HL-60 (cell line): ENCODE measurements at regions not wholly inside any gene's neighbourhood (a gene's known extent, or its start where the extent isn't known, plus 50 kb on each side); places are given as distances from the start of the nearest gene placed in this dataset.
A peak's percentile ranks its signal among the peaks of the same experiment; 100 is the strongest.

Source experiments
- DNase-seq, 2 experiments: peaks; one replicate each; pipeline ENCODE4 v3.0.0-alpha.2; 2010 to 2020; ENCODE audit warnings: low read depth in 1 of 2, low spot score in 1 of 2
- H3K27ac ChIP-seq: fragments of 250-450 bp; sonication (Bioruptor Pico); replicated peaks from 2 replicates; pipeline ENCODE4 v1.5.1; 2020; ENCODE audit warnings: mild to moderate bottlenecking, moderate library complexity
- H3K27me3 ChIP-seq: fragments of 250-450 bp; sonication (Bioruptor Pico); 2 replicates; pipeline ENCODE4 v1.5.1; 2021; ENCODE audit warnings: mild to moderate bottlenecking, moderate library complexity; ENCODE audit not compliant: insufficient read depth, poor library complexity, severe bottlenecking
- H3K4me3 ChIP-seq: replicated peaks from 2 replicates; pipeline ENCODE4 v1.5.1; 2011; ENCODE audit warnings: mild to moderate bottlenecking, control low read depth, low read length; ENCODE audit not compliant: insufficient read depth
- CTCF ChIP-seq: IDR thresholded peaks from one replicate; pipeline ENCODE4 v1.5.1; 2011; ENCODE audit warnings: low read length, control low read depth, inconsistent platforms; ENCODE audit not compliant: insufficient read depth
- GABPA ChIP-seq: IDR thresholded peaks from 2 replicates; pipeline ENCODE4 v1.6.1; 2012; ENCODE audit warnings: low read depth
- POLR2AphosphoS5 ChIP-seq: IDR thresholded peaks from 2 replicates; pipeline ENCODE4 v1.6.1; 2012; ENCODE audit warnings: low read depth
- REST ChIP-seq: IDR thresholded peaks from 2 replicates; pipeline ENCODE4 v1.6.1; 2012; ENCODE audit warnings: low read depth; ENCODE audit not compliant: insufficient replicate concordance
- SPI1 ChIP-seq: IDR thresholded peaks from 2 replicates; pipeline ENCODE4 v1.6.1; 2012; ENCODE audit warnings: low read depth, mild to moderate bottlenecking, borderline replicate concordance

- no peak for TF ChIP-seq POLR2AphosphoS5
- TF ChIP-seq REST = no peak
- peak; percentile 17; the same call in 1 of the 2 replicates for TF ChIP-seq SPI1
- H3K27me3 ChIP-seq = no peaks in the 10 kb centered on the region
- DNase-seq = no peak
- H3K27ac ChIP-seq = no peak overlapping the region
- H3K4me3 ChIP-seq = no peak overlapping the region
Measured at GRCh38 chr4:121242188-121242750, 78.1 kb upstream of the TNIP3 start.

- H3K4me3 ChIP-seq = no peak overlapping the region
- no peak for DNase-seq
- no peak overlapping the region for H3K27ac ChIP-seq
- no peak for TF ChIP-seq REST
- TF ChIP-seq CTCF = no peak
- no peak for TF ChIP-seq SPI1
- no peak for TF ChIP-seq GABPA
- no peak for TF ChIP-seq POLR2AphosphoS5
- H3K27me3 ChIP-seq = no peaks in the 10 kb centered on the region
Measured at GRCh38 chr4:121239951-121240350, 75.8 kb upstream of the TNIP3 start.

GRCh38 chr4:121238461-121238860 is 74.3 kb upstream of the TNIP3 start:
- no peak for TF ChIP-seq GABPA
- no peak for TF ChIP-seq CTCF
- TF ChIP-seq REST = no peak
- H3K27ac ChIP-seq = no peak overlapping the region
- no peak for DNase-seq
- H3K4me3 ChIP-seq = no peak overlapping the region
- H3K27me3 ChIP-seq = no peaks in the 10 kb centered on the region

GRCh38 chr4:121237069-121237399 is 72.9 kb upstream of the TNIP3 start:
- DNase-seq = no peak
- no peak overlapping the region for H3K27ac ChIP-seq
- H3K27me3 ChIP-seq = no peaks in the 10 kb centered on the region
- TF ChIP-seq POLR2AphosphoS5 (no peak), SPI1 (no peak), GABPA (no peak), CTCF (no peak), REST (no peak)
- H3K4me3 ChIP-seq = no peak overlapping the region
